Muscle layer of duodenum (tissue), 2 donors: ENCODE measurements at regions not wholly inside any gene's neighbourhood (a gene's known extent, or its start where the extent isn't known, plus 50 kb on each side); places are given as distances from the start of the nearest gene placed in this dataset.
"Not testable (repeated sequence)": the region's sequence is repeated elsewhere in the genome, so short reads cannot be mapped to it uniquely, and the experiment has no call there.

ENCODE experiments used
- H3K27ac ChIP-seq: one replicate; pipeline ENCODE4 v1.7.0; 2013; ENCODE audit warnings: mild to moderate bottlenecking, low read length
- H3K27me3 ChIP-seq: one replicate; pipeline ENCODE4 v1.7.0; 2013; ENCODE audit warnings: low read depth, mild to moderate bottlenecking, control low read depth, low read length
- H3K36me3 ChIP-seq, 2 donors: one replicate each; pipeline ENCODE4 v1.7.0; 2013; ENCODE audit warnings: low read length in 2 of 2, control low read depth in 1 of 2, mild to moderate bottlenecking in 1 of 2; ENCODE audit not compliant: insufficient read depth in 2 of 2, control insufficient read depth in 1 of 2
- H3K4me1 ChIP-seq, 2 donors: one replicate each; pipeline ENCODE4 v1.7.0; 2013; ENCODE audit warnings: low read length in 2 of 2, mild to moderate bottlenecking in 2 of 2, control low read depth in 1 of 2, moderate library complexity in 1 of 2; ENCODE audit not compliant: insufficient read depth in 2 of 2, control insufficient read depth in 1 of 2
- H3K4me3 ChIP-seq, 2 donors: one replicate each; pipeline ENCODE4 v1.7.0; 2013; ENCODE audit warnings: low read length in 2 of 2, low read depth in 1 of 2, mild to moderate bottlenecking in 1 of 2
- H3K9me3 ChIP-seq, 2 donors: one replicate each; pipeline ENCODE4 v1.7.0; 2013; ENCODE audit warnings: low read length in 2 of 2, control low read depth in 1 of 2, mild to moderate bottlenecking in 1 of 2; ENCODE audit not compliant: control insufficient read depth in 1 of 2
- donor health status: healthy.

GRCh38 chr3:118641608-118642007 is 393.0 kb downstream of the IGSF11 start:
- no peak overlapping the region for H3K27ac ChIP-seq

GRCh38 chr3:118671192-118671591 is 363.5 kb downstream of the IGSF11 start:
- Histone ChIP-seq H3K36me3 (no peaks in the 10 kb centered on the region), H3K27ac (no peak overlapping the region), H3K4me1 (no peaks in the 10 kb centered on the region), H3K9me3 (no peaks in the 10 kb centered on the region), H3K27me3 (no peaks in the 10 kb centered on the region), H3K4me3 (no peak overlapping the region)

More at GRCh38 chr3:118641608-118642007, 393.0 kb downstream of the IGSF11 start:
- H3K27me3 ChIP-seq = no peaks in the 10 kb centered on the region
- no peaks in the 10 kb centered on the region for H3K9me3 ChIP-seq
- H3K4me1 ChIP-seq = no peaks in the 10 kb centered on the region
- H3K36me3 ChIP-seq = no peaks in the 10 kb centered on the region
- H3K4me3 ChIP-seq = no peak overlapping the region

- H3K4me3 ChIP-seq = no peak overlapping the region
- H3K36me3 ChIP-seq = no peaks in the 10 kb centered on the region
- H3K4me1 ChIP-seq = no peaks in the 10 kb centered on the region
- H3K9me3 ChIP-seq = no peaks in the 10 kb centered on the region
- no peak overlapping the region for H3K27ac ChIP-seq
- no peaks in the 10 kb centered on the region for H3K27me3 ChIP-seq
Observed at GRCh38 chr3:118675305-118675704, 359.3 kb downstream of the IGSF11 start.

- not testable (repeated sequence) for H3K36me3 ChIP-seq, H3K4me1 ChIP-seq, H3K27ac ChIP-seq, H3K4me3 ChIP-seq, H3K9me3 ChIP-seq, H3K27me3 ChIP-seq
Observed at GRCh38 chr3:118678663-118679062, 356.0 kb downstream of the IGSF11 start.

GRCh38 chr3:118682921-118683320 is 351.7 kb downstream of the IGSF11 start:
- H3K27ac ChIP-seq = no peak overlapping the region
- H3K4me1 ChIP-seq = no peaks in the 10 kb centered on the region
- H3K9me3 ChIP-seq = no peaks in the 10 kb centered on the region
- no peaks in the 10 kb centered on the region for H3K36me3 ChIP-seq
- H3K27me3 ChIP-seq = no peaks in the 10 kb centered on the region
- no peak overlapping the region for H3K4me3 ChIP-seq

GRCh38 chr3:118683636-118684035 is 351.0 kb downstream of the IGSF11 start:
- Histone ChIP-seq H3K4me3 (no peak overlapping the region), H3K27me3 (no peaks in the 10 kb centered on the region), H3K4me1 (no peaks in the 10 kb centered on the region), H3K36me3 (no peaks in the 10 kb centered on the region), H3K9me3 (no peaks in the 10 kb centered on the region), H3K27ac (no peak overlapping the region)

GRCh38 chr3:118688396-118688884 is 346.2 kb downstream of the IGSF11 start:
- no peaks in the 10 kb centered on the region for H3K36me3 ChIP-seq
- H3K27me3 ChIP-seq = no peaks in the 10 kb centered on the region
- no peak overlapping the region for H3K4me3 ChIP-seq
- no peak overlapping the region for H3K27ac ChIP-seq
- H3K4me1 ChIP-seq = no peaks in the 10 kb centered on the region
- H3K9me3 ChIP-seq = no peaks in the 10 kb centered on the region

- H3K9me3 ChIP-seq = no peaks in the 10 kb centered on the region
- no peak overlapping the region for H3K4me3 ChIP-seq
Observed at GRCh38 chr3:118692416-118692815, 342.2 kb downstream of the IGSF11 start.

GRCh38 chr3:118705487-118706219 is 329.0 kb downstream of the IGSF11 start:
- H3K27ac ChIP-seq = no peak overlapping the region
- H3K4me1 ChIP-seq = no peaks in the 10 kb centered on the region
- H3K27me3 ChIP-seq = no peaks in the 10 kb centered on the region
- H3K36me3 ChIP-seq = no peaks in the 10 kb centered on the region
- no peaks in the 10 kb centered on the region for H3K9me3 ChIP-seq
- H3K4me3 ChIP-seq = no peak overlapping the region

More at GRCh38 chr3:118692416-118692815, 342.2 kb downstream of the IGSF11 start:
- Histone ChIP-seq H3K4me1 (no peaks in the 10 kb centered on the region), H3K36me3 (no peaks in the 10 kb centered on the region), H3K27ac (no peak overlapping the region), H3K27me3 (no peaks in the 10 kb centered on the region)

GRCh38 chr3:118707991-118708390 is 326.7 kb downstream of the IGSF11 start:
- no peak overlapping the region for H3K27ac ChIP-seq
- H3K36me3 ChIP-seq = no peaks in the 10 kb centered on the region
- no peak overlapping the region for H3K4me3 ChIP-seq
- H3K9me3 ChIP-seq = no peaks in the 10 kb centered on the region
- H3K4me1 ChIP-seq = no peaks in the 10 kb centered on the region
- H3K27me3 ChIP-seq = no peaks in the 10 kb centered on the region

- H3K9me3 ChIP-seq = no peaks in the 10 kb centered on the region
- no peaks in the 10 kb centered on the region for H3K36me3 ChIP-seq
- H3K4me3 ChIP-seq = no peak overlapping the region
- no peak overlapping the region for H3K27ac ChIP-seq
- no peaks in the 10 kb centered on the region for H3K4me1 ChIP-seq
- no peaks in the 10 kb centered on the region for H3K27me3 ChIP-seq
Observed at GRCh38 chr3:118710532-118710931, 324.1 kb downstream of the IGSF11 start.
